ENCODE measurements at regions not wholly inside any gene's neighbourhood (a gene's known extent, or its start where the extent isn't known, plus 50 kb on each side); places are given as distances from the start of the nearest gene placed in this dataset.

DNA sequence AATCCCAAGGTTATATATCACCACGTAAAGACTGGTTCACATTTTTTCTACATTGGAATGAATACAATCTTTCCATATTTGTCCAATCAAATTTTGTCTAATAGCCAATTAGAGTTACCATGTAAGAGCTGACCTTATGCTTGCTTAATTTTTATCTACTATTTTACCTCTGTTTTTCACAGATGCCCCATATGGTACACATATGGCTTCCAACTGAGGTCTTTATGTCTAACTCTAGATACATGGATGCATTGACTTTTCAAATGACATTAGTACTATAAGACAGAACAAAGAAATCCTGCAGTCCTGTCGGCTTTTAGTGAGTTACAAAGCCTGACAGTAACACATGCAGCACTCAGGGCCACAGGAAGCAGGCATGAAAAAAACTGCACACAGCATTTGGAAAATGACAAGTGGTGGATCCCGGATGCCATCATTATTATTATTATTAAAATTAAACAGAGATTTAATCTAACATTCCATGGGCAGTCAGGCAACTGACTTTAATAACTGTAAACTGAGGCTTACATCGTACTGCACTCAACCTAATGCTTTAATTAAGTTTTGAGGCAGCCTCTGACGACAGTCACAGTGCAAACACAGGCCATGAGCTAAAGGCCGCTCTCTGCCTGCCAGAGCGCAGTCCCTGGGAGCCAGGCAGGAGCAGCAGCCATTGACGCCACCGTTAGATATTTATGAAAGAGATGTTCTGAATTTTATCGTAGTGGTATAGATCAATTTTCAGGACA is 113.9 kb upstream of the TMCO5A start:
- Histone ChIP-seq H3K4me2 (ENCODE audit: insufficient read depth, low read length) (no peak overlapping the region), H3K79me2 (ENCODE audit: insufficient read depth, low read length) (no peaks in the 10 kb centered on the region), H3K4me1 (ENCODE audit: insufficient read depth, low read length) (no peaks in the 10 kb centered on the region), H3K36me3 (ENCODE audit: insufficient read depth, low read length) (no peaks in the 10 kb centered on the region), H2AFZ (ENCODE audit: low read depth, low read length) (no peak overlapping the region), H3K9me3 (ENCODE audit: insufficient read depth, low read length, severe bottlenecking) (no peaks in the 10 kb centered on the region), H3K4me3 (ENCODE audit: low read depth in 1 of 2, low read length in 2 of 2) (no peak overlapping the region), H3K27ac (ENCODE audit: low read length) (no peak overlapping the region), H4K20me1 (ENCODE audit: insufficient read depth, low read length) (no peaks in the 10 kb centered on the region), H3K27me3 (ENCODE audit: insufficient read depth, low read length, poor library complexity) (no peaks in the 10 kb centered on the region), H3K9ac (ENCODE audit: low read depth, low read length) (no peak overlapping the region)
- TF ChIP-seq EZH2 (IDR thresholded peaks at IDR 0.05; ENCODE audit: borderline replicate concordance, low read depth, low read length, severe bottlenecking): no peak
- TF ChIP-seq, protein P1, sequence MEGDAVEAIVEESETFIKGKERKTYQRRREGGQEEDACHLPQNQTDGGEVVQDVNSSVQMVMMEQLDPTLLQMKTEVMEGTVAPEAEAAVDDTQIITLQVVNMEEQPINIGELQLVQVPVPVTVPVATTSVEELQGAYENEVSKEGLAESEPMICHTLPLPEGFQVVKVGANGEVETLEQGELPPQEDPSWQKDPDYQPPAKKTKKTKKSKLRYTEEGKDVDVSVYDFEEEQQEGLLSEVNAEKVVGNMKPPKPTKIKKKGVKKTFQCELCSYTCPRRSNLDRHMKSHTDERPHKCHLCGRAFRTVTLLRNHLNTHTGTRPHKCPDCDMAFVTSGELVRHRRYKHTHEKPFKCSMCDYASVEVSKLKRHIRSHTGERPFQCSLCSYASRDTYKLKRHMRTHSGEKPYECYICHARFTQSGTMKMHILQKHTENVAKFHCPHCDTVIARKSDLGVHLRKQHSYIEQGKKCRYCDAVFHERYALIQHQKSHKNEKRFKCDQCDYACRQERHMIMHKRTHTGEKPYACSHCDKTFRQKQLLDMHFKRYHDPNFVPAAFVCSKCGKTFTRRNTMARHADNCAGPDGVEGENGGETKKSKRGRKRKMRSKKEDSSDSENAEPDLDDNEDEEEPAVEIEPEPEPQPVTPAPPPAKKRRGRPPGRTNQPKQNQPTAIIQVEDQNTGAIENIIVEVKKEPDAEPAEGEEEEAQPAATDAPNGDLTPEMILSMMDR (IDR thresholded peaks at IDR 0.05; ENCODE audit: borderline replicate concordance, extremely low read depth, low read length, poor library complexity, severe bottlenecking): no peak
- ATAC-seq (ENCODE audit: insufficient read depth, low read depth) (no peak), DNase-seq (no peak)

DNA sequence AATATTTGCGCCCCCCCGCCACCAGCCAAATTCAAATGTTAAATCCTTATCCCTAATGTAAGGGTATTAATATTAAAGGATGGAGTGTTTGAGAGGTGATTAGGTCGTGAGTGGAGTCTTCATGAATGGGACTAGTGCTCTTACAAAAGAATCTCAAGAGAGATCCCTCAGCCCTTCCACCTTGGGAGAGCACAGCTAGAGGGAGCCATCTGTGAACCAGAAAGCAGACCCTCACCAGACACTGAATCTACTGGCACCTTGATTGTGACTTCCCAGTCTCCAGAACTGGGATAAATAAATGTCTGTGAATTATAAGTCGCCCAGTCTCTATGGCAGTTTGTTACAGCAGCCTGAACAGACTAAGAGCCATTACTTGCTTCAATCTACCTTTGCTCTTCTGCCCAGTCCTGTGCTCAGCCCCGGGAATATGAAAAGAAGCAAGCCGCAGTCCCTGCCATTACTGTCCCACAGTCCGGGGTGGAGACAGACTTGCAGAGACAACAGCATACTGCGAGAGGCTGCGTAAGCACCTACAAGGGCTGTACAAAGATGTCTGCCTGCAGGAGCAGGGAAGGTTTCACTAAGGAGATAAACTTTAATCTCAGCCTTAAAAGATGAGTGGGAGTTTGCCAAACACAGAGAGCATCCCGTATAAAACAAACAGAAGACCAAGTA is 110.7 kb upstream of the TMCO5A start:
- no peak overlapping the region for H3K4me3 ChIP-seq (ENCODE audit: low read depth in 1 of 2, low read length in 2 of 2)
- H3K4me1 ChIP-seq (ENCODE audit: insufficient read depth, low read length): no peaks in the 10 kb centered on the region
- no peaks in the 10 kb centered on the region for H3K36me3 ChIP-seq (ENCODE audit: insufficient read depth, low read length)
- DNase-seq (no peak), ATAC-seq (ENCODE audit: insufficient read depth, low read depth) (no peak)
- H4K20me1 ChIP-seq (ENCODE audit: insufficient read depth, low read length): no peaks in the 10 kb centered on the region
- H3K27me3 ChIP-seq (ENCODE audit: insufficient read depth, low read length, poor library complexity): no peaks in the 10 kb centered on the region
- no peak overlapping the region for H3K4me2 ChIP-seq (ENCODE audit: insufficient read depth, low read length)
- H3K79me2 ChIP-seq (ENCODE audit: insufficient read depth, low read length): no peaks in the 10 kb centered on the region
- no peak overlapping the region for H2AFZ ChIP-seq (ENCODE audit: low read depth, low read length)
- no peak overlapping the region for H3K9ac ChIP-seq (ENCODE audit: low read depth, low read length)
- no peak overlapping the region for H3K27ac ChIP-seq (ENCODE audit: low read length)
- H3K9me3 ChIP-seq (ENCODE audit: insufficient read depth, low read length, severe bottlenecking): no peaks in the 10 kb centered on the region
- no peak for TF ChIP-seq EZH2 (IDR thresholded peaks at IDR 0.05; ENCODE audit: borderline replicate concordance, low read depth, low read length, severe bottlenecking)
- TF ChIP-seq, protein P1 (IDR thresholded peaks at IDR 0.05; ENCODE audit: borderline replicate concordance, extremely low read depth, low read length, poor library complexity, severe bottlenecking): no peak

DNA sequence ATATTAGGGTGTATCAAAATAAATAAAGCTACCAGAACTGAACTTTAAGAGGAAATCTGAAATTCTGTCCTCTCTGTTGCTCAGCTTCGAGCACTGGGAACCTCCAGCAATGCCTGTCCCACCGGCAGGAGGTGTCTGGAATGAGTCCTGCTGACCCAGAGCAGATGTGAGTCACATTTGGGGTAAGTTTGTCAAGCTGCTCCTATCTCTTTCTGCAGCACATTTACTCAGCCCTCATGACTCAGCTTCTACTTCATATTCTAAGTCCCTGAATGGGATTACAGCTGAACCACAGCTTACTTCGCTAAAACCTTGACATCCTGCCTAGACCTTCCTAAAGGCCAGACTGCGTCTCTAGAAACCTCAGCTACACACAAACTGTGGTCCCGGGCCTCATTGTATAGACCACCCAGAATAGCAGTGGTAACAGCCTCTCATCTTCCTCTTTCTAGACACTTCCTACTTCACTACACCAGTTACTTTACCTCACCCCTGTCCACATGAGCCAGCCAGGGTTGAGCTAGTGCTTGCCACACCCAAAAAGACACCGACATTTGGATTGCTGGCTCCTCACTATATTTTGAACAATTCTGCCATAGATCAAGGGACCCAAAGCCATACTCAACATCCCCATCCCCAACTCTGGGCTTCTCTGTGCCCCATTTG is 109.6 kb upstream of the TMCO5A start:
- Histone ChIP-seq H4K20me1 (ENCODE audit: insufficient read depth, low read length) (no peaks in the 10 kb centered on the region), H3K27me3 (ENCODE audit: insufficient read depth, low read length, poor library complexity) (no peaks in the 10 kb centered on the region), H3K9ac (ENCODE audit: low read depth, low read length) (no peak overlapping the region), H3K27ac (ENCODE audit: low read length) (no peak overlapping the region), H3K9me3 (ENCODE audit: insufficient read depth, low read length, severe bottlenecking) (no peaks in the 10 kb centered on the region), H3K4me1 (ENCODE audit: insufficient read depth, low read length) (no peaks in the 10 kb centered on the region), H3K79me2 (ENCODE audit: insufficient read depth, low read length) (no peaks in the 10 kb centered on the region), H2AFZ (ENCODE audit: low read depth, low read length) (no peak overlapping the region), H3K4me2 (ENCODE audit: insufficient read depth, low read length) (no peak overlapping the region), H3K36me3 (ENCODE audit: insufficient read depth, low read length) (no peaks in the 10 kb centered on the region), H3K4me3 (ENCODE audit: low read depth in 1 of 2, low read length in 2 of 2) (no peak overlapping the region)
- TF ChIP-seq, protein P1 (IDR thresholded peaks at IDR 0.05; ENCODE audit: borderline replicate concordance, extremely low read depth, low read length, poor library complexity, severe bottlenecking): no peak
- TF ChIP-seq EZH2 (IDR thresholded peaks at IDR 0.05; ENCODE audit: borderline replicate concordance, low read depth, low read length, severe bottlenecking): no peak
- no peak for ATAC-seq (ENCODE audit: insufficient read depth, low read depth)
- DNase-seq: no peak
